GM12873 (cell line): ENCODE measurements at regions not wholly inside any gene's neighbourhood (a gene's known extent, or its start where the extent isn't known, plus 50 kb on each side); places are given as distances from the start of the nearest gene placed in this dataset.

ENCODE experiments used
- CTCF ChIP-seq: IDR thresholded peaks from 2 replicates; pipeline ENCODE4 v1.5.1; 2012; ENCODE audit warnings: low read depth, mild to moderate bottlenecking, moderate library complexity, low read length, control low read depth; ENCODE audit not compliant: insufficient read depth; ENCODE audit errors: missing control alignments

- TF ChIP-seq CTCF = no peak
Measured at GRCh38 chr10:131439705-131440104, 128.2 kb upstream of the TCERG1L start.

GRCh38 chr10:131440405-131441360 is 129.2 kb upstream of the TCERG1L start:
- no peak for TF ChIP-seq CTCF

- TF ChIP-seq CTCF = no peak
Measured at GRCh38 chr10:131442271-131442670, 130.8 kb upstream of the TCERG1L start.

- TF ChIP-seq CTCF = no peak
Measured at GRCh38 chr10:131444286-131444685, 132.8 kb upstream of the TCERG1L start.

- no peak for TF ChIP-seq CTCF
Measured at GRCh38 chr10:131444862-131445461, 133.4 kb upstream of the TCERG1L start.

GRCh38 chr10:131445623-131446022 is 134.1 kb upstream of the TCERG1L start:
- TF ChIP-seq CTCF = no peak

GRCh38 chr10:131446171-131446570 is 134.7 kb upstream of the TCERG1L start:
- no peak for TF ChIP-seq CTCF
